ENCODE measurements at regions not wholly inside any gene's neighbourhood (a gene's known extent, or its start where the extent isn't known, plus 50 kb on each side); places are given as distances from the start of the nearest gene placed in this dataset.
"Not testable (repeated sequence)": the region's sequence is repeated elsewhere in the genome, so short reads cannot be mapped to it uniquely, and the experiment has no call there.

DNA sequence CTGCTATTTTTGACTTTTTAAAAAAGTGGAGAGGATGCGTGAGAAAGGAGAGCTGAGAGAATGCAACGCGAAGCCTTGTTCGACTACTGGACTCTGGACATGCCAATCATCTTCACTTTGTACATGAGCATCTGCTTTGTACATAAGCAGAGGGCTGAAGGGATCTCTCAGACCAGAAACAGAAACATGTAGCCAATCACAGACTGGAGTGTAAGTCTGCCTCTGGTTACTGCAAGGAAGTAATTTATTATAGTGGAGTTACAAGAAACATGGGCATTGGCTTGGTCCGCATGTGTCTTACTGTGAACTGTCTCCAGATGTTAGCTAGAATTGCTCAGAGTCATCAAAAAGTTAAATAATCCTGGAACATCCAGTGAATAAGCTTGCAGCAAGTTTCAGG, 190.0 kb upstream of the GRAMD2B start:
- DNase-seq: no peak

DNA sequence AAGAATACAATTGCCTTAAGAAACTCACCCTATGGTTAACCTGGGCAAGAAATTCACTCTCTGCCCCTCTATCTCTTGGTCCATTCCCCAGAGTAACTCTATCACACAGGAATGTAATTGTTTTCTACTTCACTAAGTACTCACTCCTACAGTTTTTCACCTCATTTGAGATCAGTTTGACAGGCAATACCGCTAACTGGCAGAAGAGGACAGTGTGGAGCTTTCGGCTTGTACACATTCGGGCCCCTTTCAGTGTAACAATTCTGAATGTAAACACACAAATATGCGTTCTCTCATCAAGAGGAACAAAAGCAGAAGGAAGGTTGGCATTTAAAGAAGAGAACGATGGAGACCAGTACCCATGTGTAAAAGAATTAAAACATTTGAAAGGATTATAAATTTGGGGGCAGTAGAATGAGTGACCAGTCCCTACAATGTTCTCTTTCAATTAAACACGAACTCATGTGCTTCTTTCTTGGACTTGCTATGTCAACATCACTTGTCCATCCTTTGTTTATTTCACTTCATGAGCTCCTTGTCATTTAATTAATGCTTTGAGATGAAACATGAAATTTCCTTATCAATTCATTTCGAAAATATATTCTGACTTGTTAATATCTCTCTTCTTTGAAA, 188.5 kb upstream of the GRAMD2B start:
- no peak for DNase-seq

DNA sequence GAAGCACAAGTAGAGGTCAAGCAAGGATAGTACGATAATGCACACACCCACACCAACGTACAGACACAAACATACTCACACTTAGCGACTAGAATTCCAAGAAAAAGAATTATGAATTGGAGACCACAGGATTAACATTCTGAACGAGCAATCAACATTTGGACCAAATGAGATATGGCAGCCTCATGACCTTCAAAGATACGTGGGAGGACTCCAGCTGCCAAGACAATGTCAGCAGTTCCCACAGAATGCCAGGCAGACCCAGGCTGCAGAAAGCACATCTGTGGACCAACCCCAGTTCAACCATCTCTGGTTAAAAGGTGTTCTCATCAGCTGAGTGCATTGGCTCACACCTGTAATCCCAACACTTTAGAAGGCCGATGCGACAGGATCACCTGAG, 187.6 kb upstream of the GRAMD2B start:
- no peak for DNase-seq

- no peak for DNase-seq
These were observed 186.2 kb upstream of the GRAMD2B start for GRCh38 chr5:126236994-126237393.

- DNase-seq: no peak
These were observed 174.6 kb upstream of the GRAMD2B start for GRCh38 chr5:126248611-126249010.

DNA sequence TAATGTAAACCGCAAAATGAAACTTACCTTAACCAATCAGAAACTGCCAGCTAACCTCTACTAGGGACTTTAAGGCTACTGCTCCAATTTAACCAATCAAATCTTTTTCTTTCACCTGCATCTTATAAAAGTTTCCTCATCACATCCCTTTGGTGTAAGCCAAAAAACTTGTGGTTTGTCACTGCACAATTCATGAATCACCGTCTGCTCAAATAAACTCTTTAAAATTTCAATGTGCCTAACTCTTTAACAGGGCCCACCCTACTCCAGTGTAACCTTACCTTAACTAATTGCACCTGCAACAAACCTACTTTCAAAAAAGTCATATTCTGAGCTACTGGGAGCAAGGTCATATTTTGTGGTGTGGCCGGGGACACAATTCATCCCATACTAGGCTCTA, 172.2 kb upstream of the GRAMD2B start:
- DNase-seq: no peak

DNA sequence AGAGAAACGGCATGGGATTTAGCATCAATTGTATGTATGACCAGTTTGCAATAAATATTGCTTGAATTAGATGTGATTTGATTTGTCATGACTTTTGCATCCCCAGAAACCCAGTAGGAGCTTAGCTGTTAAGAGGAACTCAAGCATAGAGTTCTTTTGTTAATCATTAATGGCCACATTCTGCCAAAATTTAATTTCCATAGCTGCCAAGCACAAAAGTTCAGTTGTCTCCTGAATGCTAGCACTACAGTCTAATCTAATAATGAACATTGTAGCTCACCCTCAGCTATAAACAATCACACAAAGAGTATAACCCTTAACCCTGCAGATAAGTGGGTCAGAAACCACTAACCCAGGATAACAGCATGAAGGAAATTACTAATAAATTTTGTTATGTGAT, 169.8 kb upstream of the GRAMD2B start:
- no peak for DNase-seq

DNA sequence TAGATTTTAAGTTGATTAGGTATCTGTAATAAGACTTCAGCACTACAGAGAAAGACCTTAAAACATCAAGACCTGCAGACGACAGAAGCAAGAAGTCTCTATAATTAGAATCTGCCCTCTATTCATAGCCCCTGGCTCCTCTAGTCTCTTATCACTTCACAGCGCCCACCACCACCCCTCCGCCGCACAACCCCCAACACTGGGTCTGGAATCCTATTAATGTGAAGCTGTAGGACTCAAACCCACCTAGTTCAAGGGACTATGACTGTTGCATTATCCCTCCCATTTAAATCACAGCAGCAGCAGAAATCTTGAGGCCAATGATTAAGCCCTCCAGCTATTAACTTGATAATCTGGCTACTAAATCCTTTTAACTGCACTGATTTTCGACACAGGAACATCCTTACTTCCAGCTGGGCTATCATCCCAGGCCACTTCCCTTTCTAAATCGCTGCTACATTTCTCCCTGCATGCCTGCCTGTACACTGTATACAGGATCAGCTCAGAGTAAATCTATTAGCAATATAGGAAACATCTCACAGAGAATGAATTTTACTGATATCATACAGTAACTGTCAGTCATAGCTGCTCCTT, 159.5 kb upstream of the GRAMD2B start:
- no peak for DNase-seq

GRCh38 chr5:126265917-126266316, 157.3 kb upstream of the GRAMD2B start:
- no peak for DNase-seq

DNA sequence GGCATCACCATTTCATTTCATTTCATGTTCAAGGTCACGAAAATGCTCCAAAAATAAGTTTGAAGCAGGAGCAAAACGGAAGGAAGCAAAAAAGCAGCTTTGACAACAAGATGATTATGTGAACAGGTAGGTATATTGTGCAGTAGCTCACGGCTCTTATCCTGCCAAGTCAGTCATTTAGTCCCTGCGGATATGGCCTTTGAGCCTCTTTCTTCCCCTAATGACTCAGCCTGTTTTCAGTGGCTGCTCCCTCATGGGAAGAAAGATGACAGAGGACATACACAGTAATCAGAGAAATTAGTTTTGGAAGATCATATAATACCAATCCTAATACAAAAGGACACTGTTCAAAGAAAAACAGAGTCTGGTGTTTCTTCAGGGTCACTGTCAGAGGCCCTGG, 155.8 kb upstream of the GRAMD2B start:
- DNase-seq: no peak

- no peak for DNase-seq
These were observed 154.4 kb upstream of the GRAMD2B start for GRCh38 chr5:126268697-126269315.

- DNase-seq: no peak
These were observed 153.7 kb upstream of the GRAMD2B start for GRCh38 chr5:126269511-126269910.

- no peak for DNase-seq
These were observed 152.1 kb upstream of the GRAMD2B start for GRCh38 chr5:126271141-126271540.

GRCh38 chr5:126274076-126274762, 149.0 kb upstream of the GRAMD2B start:
- no peak for DNase-seq

DNA sequence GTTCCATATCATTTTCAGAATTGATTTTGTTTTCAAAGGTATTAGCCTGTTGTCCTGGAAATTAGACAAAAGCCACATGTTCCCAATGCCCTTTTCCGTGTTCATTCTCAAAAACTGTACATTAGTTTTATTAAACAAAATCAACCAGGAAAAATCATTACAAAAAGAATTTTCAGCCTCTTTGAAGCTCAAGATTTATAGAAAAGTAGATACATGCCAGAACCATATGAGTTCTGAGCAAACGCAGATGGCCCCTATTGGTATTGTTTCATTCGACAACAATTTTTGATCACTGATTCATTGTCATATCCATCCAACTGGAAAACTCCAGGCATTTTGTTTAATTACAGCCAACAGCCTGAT, 148.5 kb upstream of the GRAMD2B start:
- DNase-seq: no peak

DNA sequence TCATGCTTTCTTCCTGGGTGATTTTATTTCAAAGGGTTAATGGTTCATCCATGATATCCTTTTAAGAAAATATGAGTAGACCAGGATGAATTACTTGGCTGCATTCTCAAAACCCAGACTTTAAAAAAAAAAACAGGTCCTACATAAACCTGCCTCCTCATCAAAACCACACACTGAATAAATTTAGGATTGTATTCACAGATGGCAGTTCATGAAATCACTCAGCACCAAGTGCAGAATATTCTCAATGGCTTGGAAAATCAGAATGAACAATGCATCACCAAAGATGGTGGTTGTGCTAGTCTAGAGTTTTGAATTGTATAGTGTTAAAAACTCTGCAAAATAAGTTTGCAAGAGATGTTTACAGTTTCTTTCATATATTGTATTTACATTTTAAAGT, 145.4 kb upstream of the GRAMD2B start:
- DNase-seq: no peak

DNA sequence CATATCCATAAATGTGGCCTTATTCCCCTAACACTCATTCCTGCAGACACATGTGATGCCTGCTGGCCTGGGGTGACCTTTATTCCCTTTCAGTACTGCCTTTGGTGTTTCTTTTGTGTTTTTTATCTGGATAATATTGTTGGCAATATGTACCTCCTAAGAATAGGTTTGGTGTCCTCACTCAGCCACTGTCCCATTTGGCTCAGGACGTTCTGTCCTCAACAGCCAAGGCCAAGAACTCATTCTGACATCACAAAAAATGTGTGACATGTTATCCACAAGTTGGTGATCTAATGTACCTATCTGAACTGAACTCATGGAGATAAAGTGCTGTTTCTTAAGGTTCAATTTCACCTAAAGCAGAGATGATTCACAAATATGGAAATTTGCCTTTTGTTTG, 142.9 kb upstream of the GRAMD2B start:
- no peak for DNase-seq

DNA sequence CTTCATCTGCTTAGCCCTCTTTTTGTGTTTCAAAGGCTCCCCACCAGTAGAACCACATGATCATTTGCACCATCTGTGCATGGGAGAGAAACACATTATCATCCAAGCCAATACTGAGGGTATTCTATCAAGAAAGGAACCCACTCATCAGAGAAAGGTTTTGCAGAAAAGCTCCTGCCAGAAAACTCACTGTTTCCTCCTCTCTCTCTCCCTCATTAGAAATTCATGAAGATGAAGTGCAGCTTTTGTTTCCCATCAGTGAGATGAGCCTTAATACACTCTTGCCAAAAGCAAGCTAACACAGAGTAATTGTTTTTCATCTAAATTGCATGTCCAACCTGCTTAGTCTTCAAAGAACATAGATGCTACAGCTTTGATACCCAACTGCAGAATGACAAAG, 142.4 kb upstream of the GRAMD2B start:
- no peak for DNase-seq

DNA sequence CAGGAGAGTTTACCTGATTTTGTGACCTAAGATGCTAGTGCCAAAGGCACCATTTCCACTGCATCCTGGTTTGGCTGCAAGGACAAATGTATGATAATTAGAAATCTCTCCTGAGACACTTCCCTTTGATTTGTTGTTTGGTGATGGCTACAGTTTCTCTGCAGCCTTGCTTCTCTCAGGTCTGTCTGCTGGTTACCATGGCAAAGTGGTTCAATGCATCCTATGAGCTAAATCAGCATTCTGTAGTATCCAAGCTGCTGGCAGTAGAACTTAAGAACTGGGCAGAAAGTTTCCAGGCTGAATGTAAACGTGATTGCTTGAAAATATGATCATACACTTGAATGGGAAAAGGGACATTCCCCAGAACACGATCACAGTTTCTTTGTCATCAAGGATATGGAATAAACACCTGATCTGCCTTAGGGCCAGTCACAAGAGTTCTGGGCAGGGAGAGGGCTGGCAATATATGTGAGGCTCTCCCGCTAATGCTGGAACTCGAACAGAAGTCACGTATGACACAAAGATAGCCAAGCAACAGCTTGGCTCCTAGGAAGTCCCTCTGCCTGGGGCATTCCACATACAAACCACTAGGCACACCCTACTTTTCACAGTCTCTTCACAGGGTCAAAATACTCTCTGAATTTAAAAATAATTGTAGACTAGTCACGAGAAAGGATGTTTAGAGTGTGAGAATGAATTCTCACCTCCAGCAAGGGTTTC, 138.1 kb upstream of the GRAMD2B start:
- no peak for DNase-seq

DNA sequence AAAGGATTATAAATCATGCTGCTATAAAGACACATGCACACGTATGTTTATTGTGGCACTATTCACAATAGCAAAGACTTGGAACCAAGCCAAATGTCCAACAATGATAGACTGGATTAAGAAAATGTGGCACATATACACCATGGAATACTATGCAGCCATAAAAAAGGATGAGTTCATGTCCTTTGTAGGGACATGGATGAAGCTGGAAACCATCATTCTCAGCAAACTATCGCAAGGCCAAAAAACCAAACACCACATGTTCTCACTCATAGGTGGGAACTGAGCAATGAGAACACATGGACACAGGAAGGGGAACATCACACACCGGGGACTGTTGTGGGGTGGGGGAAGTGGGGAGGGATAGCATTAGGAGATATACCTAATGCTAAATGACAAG, 127.1 kb upstream of the GRAMD2B start:
- not testable (repeated sequence) for DNase-seq

GRCh38 chr5:126300293-126300692, 122.9 kb upstream of the GRAMD2B start:
- no peak for DNase-seq

- DNase-seq: no peak
These were observed 122.2 kb upstream of the GRAMD2B start for GRCh38 chr5:126301056-126301455.

DNA sequence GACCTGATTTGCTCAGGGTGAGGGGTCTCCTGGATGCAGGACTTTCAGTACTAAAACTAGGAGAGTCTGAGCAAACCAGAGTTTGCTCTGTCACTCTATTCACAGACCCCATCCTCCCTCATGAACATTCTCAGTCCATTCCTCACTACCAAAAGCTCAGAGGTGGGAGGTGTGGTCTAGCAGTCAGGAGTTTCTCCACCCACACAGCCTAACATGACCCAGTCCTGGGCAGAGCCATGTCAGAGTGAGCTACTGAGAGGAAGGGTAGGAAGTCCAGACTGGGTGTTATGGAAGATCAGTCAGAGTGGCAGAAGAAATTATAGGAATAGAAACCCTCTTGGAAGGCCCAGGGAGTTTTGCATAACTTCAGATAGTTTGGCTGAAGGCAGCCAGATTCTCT, 113.3 kb upstream of the GRAMD2B start:
- no peak for DNase-seq

DNA sequence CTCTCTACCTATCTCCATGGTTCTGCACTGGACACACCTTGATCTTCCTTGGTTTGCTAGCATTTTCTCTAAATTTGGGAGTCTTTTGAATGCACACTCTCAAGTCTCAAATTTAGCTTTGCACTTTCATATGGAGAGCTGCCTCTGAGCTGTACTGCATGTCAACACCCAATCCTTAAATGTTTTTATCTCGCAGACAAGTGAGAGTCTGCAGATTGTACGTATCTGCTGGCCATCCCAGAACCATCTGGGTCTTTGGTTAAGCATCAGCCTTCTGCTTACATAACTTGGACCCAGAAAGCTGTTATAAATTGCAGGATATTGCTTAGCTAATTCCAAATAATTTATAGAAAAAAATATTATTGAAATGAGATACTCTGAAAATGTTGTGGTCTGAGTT, 111.4 kb upstream of the GRAMD2B start:
- no peak for DNase-seq
